Activated CD8-positive, alpha-beta T cell treated with anti-CD3 and anti-CD28 coated beads, Interleukin-2, amount 10 ng/mL, durations not matched to agents 7 days and 5 days (primary cell): ENCODE measurements at regions not wholly inside any gene's neighbourhood (a gene's known extent, or its start where the extent isn't known, plus 50 kb on each side); places are given as distances from the start of the nearest gene placed in this dataset.

Source experiments
- ATAC-seq: fragments of 150-1000 bp; cut with Tn5 transposase; one replicate; pipeline ENCODE4 v1.10.0; 2021; ENCODE audit warnings: moderate library complexity
- CTCF ChIA-PET: fragments of 350-600 bp; sonication (Branson Sonifier 250); formaldehyde crosslinking; loops from one replicate; lab custom pipeline; 2021; ENCODE audit warnings: antibody characterized with exemption; lab: Charles Lee
- POLR2A ChIA-PET: fragments of 350-600 bp; sonication (Branson Sonifier 250); formaldehyde crosslinking; loops from one replicate; lab custom pipeline; 2021; ENCODE audit warnings: antibody characterized with exemption; lab: Charles Lee
- DNase-seq: peaks from one replicate; pipeline ENCODE4 v3.0.0-alpha.2; 2020
- H3K27ac Mint-ChIP-seq: one replicate; pipeline ENCODE4 v1.8.0; 2021; ENCODE audit warnings: mild to moderate bottlenecking, mixed read lengths
- H3K27me3 Mint-ChIP-seq: one replicate; pipeline ENCODE4 v1.8.0; 2021; ENCODE audit warnings: low read depth, mixed read lengths
- H3K36me3 Mint-ChIP-seq: one replicate; pipeline ENCODE4 v1.8.0; 2021; ENCODE audit warnings: low read depth, mixed read lengths
- H3K4me1 Mint-ChIP-seq: one replicate; pipeline ENCODE4 v1.8.0; 2021; ENCODE audit warnings: low read depth, mixed read lengths
- H3K4me3 Mint-ChIP-seq: one replicate; pipeline ENCODE4 v1.8.0; 2021; ENCODE audit warnings: mild to moderate bottlenecking, mixed read lengths
- H3K9me3 Mint-ChIP-seq: one replicate; pipeline ENCODE4 v1.8.0; 2022; ENCODE audit warnings: mixed read lengths; ENCODE audit not compliant: insufficient read depth

GRCh38 chr6:167762259-167762962 lies 64.3 kb upstream of the AFDN start:
- H3K4me1 Mint-ChIP-seq, result no peaks in the 10 kb centered on the region
- ChIA-PET POLR2A (no interaction called here), CTCF (no interaction called here)
- no peak for ATAC-seq
- no peaks in the 10 kb centered on the region for H3K36me3 Mint-ChIP-seq
- H3K4me3 Mint-ChIP-seq, result no peak overlapping the region
- no peak overlapping the region for H3K27ac Mint-ChIP-seq
- DNase-seq, result no peak
- no peaks in the 10 kb centered on the region for H3K9me3 Mint-ChIP-seq
- no peaks in the 10 kb centered on the region for H3K27me3 Mint-ChIP-seq

GRCh38 chr6:167763056-167763944 lies 63.4 kb upstream of the AFDN start:
- Mint-ChIP-seq H3K4me1 (no peaks in the 10 kb centered on the region), H3K27ac (no peak overlapping the region), H3K9me3 (no peaks in the 10 kb centered on the region), H3K27me3 (no peaks in the 10 kb centered on the region), H3K36me3 (no peaks in the 10 kb centered on the region), H3K4me3 (no peak overlapping the region)
- DNase-seq (no peak), ATAC-seq (no peak)
- CTCF ChIA-PET, result no interaction called here
- POLR2A ChIA-PET, result no interaction called here

GRCh38 chr6:167764215-167764614 lies 62.5 kb upstream of the AFDN start:
- ChIA-PET POLR2A (no interaction called here), CTCF (no interaction called here)
- Mint-ChIP-seq H3K4me1 (no peaks in the 10 kb centered on the region), H3K36me3 (no peaks in the 10 kb centered on the region), H3K9me3 (no peaks in the 10 kb centered on the region), H3K4me3 (no peak overlapping the region), H3K27ac (no peak overlapping the region), H3K27me3 (no peaks in the 10 kb centered on the region)
- no peak for ATAC-seq
- no peak for DNase-seq

DNA sequence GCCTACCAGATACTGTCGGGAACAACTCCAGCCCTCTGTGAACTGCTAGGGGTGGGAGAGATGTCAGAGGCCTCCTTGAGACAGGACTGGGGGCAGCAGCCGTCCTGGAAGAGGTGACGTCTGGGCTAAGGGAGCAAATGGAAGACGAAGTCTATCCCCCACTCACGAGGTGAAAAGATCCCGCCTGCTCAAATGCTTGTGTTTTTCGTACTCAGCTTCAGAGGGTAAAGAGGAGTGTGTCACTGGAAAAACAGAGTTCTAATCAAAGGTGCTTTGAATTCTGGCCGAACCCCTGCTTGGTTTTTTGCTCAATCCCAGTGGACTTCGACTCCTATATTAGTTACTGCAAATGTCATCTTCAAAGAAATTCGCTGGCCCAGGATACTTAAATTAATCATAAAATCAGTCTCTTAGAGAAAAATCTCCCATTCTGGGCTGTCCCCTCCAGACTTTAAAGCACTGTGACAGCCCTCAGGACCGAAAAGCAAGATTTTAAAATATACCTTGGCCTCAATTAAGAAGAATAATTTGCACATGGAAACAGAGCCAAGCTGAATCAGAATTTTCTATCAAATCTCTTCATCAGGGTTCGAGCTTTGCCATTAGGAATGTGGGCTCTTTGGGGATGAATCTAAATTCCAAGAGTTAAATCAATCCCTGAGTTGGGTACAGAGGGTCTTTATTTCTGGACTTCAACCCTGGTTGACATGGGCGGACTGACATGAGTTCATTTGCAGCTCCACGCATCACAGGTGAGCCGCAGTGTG lies 61.8 kb upstream of the AFDN start:
- no peaks in the 10 kb centered on the region for H3K36me3 Mint-ChIP-seq
- H3K9me3 Mint-ChIP-seq, result no peaks in the 10 kb centered on the region
- DNase-seq (no peak), ATAC-seq (no peak)
- POLR2A ChIA-PET, result no interaction called here
- H3K27ac Mint-ChIP-seq, result no peak overlapping the region
- no peak overlapping the region for H3K4me3 Mint-ChIP-seq
- H3K27me3 Mint-ChIP-seq, result no peaks in the 10 kb centered on the region
- H3K4me1 Mint-ChIP-seq, result no peaks in the 10 kb centered on the region
- CTCF ChIA-PET, result no interaction called here

GRCh38 chr6:167766986-167767714 lies 59.6 kb upstream of the AFDN start:
- H3K27me3 Mint-ChIP-seq, result peaks cover 3% of the 10 kb centered on the region

DNA sequence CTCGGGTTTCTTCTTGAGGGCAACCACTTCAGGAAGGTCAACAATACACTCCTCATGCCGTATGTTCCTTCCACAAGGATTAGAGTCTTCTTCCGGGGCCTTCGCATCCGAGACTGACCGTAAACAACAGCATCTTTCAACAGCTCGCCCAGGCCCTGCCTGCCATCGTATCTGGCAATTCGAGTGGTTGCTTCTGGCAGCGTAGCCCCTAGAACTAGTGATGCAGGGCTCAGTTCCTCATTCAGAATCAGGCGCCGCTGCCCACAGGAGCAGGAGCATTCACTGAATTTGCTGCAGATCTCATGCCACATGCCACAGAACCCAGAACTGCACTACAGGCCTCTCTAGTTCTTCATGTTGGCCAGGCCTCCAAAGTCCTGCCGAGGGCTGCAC lies 59.0 kb upstream of the AFDN start:
- ChIA-PET POLR2A (no interaction called here), CTCF (no interaction called here)
- H3K27ac Mint-ChIP-seq, result no peak overlapping the region
- peaks cover 3% of the 10 kb centered on the region for H3K27me3 Mint-ChIP-seq
- H3K4me1 Mint-ChIP-seq, result no peaks in the 10 kb centered on the region
- H3K4me3 Mint-ChIP-seq, result no peak overlapping the region
- H3K9me3 Mint-ChIP-seq, result no peaks in the 10 kb centered on the region
- ATAC-seq (no peak), DNase-seq (no peak)
- no peaks in the 10 kb centered on the region for H3K36me3 Mint-ChIP-seq

More at GRCh38 chr6:167766986-167767714, 59.6 kb upstream of the AFDN start:
- no peak for DNase-seq
- Mint-ChIP-seq H3K27ac (no peak overlapping the region), H3K9me3 (no peaks in the 10 kb centered on the region), H3K36me3 (no peaks in the 10 kb centered on the region), H3K4me1 (no peaks in the 10 kb centered on the region), H3K4me3 (no peak overlapping the region)
- CTCF ChIA-PET, result no interaction called here
- POLR2A ChIA-PET, result no interaction called here
- no peak for ATAC-seq

GRCh38 chr6:167768471-167769215 lies 58.1 kb upstream of the AFDN start:
- H3K4me1 Mint-ChIP-seq, result no peaks in the 10 kb centered on the region
- POLR2A ChIA-PET, result no interaction called here
- no peaks in the 10 kb centered on the region for H3K9me3 Mint-ChIP-seq
- no peaks in the 10 kb centered on the region for H3K36me3 Mint-ChIP-seq
- H3K27ac Mint-ChIP-seq, result no peak overlapping the region
- DNase-seq (no peak), ATAC-seq (no peak)
- peaks cover 3% of the 10 kb centered on the region for H3K27me3 Mint-ChIP-seq
- CTCF ChIA-PET, result no interaction called here
- H3K4me3 Mint-ChIP-seq, result no peak overlapping the region

DNA sequence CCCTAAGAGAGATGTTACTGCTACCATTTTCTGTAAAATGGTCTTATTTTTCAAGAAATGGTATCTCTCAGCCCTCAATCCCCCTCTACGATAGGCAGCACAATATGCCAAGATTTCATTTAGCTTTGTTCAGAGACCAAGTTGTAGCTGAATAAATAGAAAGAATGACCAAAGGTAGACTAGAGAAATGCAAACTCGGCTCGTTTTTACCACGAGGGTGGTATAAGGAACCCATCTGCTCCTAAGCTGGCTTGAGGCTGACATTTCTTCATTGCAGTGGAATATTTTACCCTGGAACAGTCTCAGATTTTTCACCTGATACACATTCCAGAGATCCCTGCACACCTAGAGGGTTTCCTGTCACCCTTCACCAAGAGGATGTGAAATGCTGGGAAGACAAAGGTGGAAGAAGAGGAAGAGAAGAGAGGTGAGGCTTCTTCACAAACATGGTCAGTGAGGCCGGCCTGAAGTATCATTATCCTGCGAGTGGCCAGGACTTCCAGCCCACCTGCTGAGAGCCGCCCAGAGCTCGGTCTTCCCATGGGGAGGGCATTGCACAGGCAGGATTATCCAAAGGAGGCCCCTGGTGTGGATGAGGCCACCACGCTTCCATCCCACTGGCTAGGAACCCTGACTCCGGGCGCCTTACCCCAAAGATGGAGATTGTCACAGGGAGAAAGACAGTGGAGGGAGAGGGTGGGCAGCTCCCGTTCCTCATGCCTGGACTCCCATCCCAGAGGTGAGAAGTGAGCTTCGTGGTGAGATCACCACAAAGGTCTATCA lies 57.1 kb upstream of the AFDN start:
- DNase-seq, result no peak
- ATAC-seq, result no peak
- ChIA-PET POLR2A (no interaction called here), CTCF (no interaction called here)
- Mint-ChIP-seq H3K27ac (no peak overlapping the region), H3K36me3 (no peaks in the 10 kb centered on the region), H3K27me3 (peaks cover 3% of the 10 kb centered on the region), H3K9me3 (no peaks in the 10 kb centered on the region), H3K4me3 (no peak overlapping the region), H3K4me1 (no peaks in the 10 kb centered on the region)

DNA sequence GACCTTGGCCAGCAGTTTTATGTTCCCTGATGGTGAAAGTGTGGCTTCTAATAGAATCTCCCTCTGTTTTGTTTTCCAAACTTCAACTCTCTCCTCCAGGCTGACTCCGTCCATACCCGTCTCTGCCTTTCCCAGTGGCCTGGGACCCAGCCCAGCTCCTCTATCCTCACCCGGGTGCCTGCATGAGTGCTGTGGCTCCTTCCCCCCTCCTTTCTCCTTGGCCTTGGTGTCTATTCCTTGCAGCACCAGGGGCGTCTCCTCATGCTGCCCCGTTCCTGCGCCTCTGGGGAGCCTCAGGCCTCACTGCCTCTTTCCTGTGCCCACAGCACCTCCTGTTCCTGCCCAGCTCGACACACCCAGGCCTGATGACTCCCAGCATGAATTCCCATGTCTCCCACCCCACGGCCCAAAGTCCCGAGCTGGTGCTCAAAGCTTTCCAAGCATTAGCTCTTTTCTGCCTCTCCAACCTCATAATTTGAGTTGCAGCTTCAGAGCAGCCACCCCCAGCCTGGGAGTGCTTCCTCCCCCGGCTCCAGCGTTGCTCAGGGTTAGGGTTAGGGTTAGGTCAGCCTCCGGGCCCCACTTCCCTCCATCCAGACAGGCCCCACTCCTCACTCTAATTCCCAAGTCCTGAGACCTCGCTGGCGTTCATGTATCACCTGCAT lies 56.3 kb upstream of the AFDN start:
- no peak overlapping the region for H3K27ac Mint-ChIP-seq
- no peak for ATAC-seq
- H3K4me1 Mint-ChIP-seq, result no peaks in the 10 kb centered on the region

GRCh38 chr6:167774881-167775280 lies 51.8 kb upstream of the AFDN start:
- Mint-ChIP-seq H3K27me3 (peaks cover 7% of the 10 kb centered on the region), H3K27ac (no peak overlapping the region), H3K4me3 (no peak overlapping the region), H3K4me1 (no peaks in the 10 kb centered on the region), H3K9me3 (no peaks in the 10 kb centered on the region), H3K36me3 (no peaks in the 10 kb centered on the region)
- ChIA-PET POLR2A (no interaction called here), CTCF (no interaction called here)
- no peak for ATAC-seq
- no peak for DNase-seq

More for the DNA sequence above, 56.3 kb upstream of the AFDN start:
- DNase-seq, result no peak
- Mint-ChIP-seq H3K4me3 (no peak overlapping the region), H3K27me3 (peaks cover 3% of the 10 kb centered on the region), H3K36me3 (no peaks in the 10 kb centered on the region), H3K9me3 (no peaks in the 10 kb centered on the region)
- POLR2A ChIA-PET, result no interaction called here
- CTCF ChIA-PET, result no interaction called here
